GM18907 (cell line): ENCODE measurements at regions not wholly inside any gene's neighbourhood (a gene's known extent, or its start where the extent isn't known, plus 50 kb on each side); places are given as distances from the start of the nearest gene placed in this dataset.

Experiments used
- ATAC-seq: cut with Tn5 transposase; IDR thresholded peaks from one replicate; pipeline ENCODE4 v1.9.1; 2021; ENCODE audit warnings: mild to moderate bottlenecking, moderate library complexity; ENCODE audit not compliant: unreplicated experiment

GRCh38 chr21:27212441-27212840 is 245.6 kb upstream of the ADAMTS5 start:
- ATAC-seq, result no peak

- ATAC-seq, result no peak
These were observed 242.7 kb upstream of the ADAMTS5 start for GRCh38 chr21:27209546-27209945.

GRCh38 chr21:27206368-27206982 is 239.6 kb upstream of the ADAMTS5 start:
- ATAC-seq, result no peak

- no peak for ATAC-seq
These were observed 235.4 kb upstream of the ADAMTS5 start for GRCh38 chr21:27202301-27202700.

GRCh38 chr21:27201197-27201596 is 234.3 kb upstream of the ADAMTS5 start:
- no peak for ATAC-seq

GRCh38 chr21:27196651-27197050 is 229.8 kb upstream of the ADAMTS5 start:
- ATAC-seq, result no peak

- no peak for ATAC-seq
These were observed 225.5 kb upstream of the ADAMTS5 start for GRCh38 chr21:27192281-27192949.

- no peak for ATAC-seq
These were observed 223.7 kb upstream of the ADAMTS5 start for GRCh38 chr21:27190601-27191000.

- ATAC-seq, result no peak
These were observed 223.0 kb upstream of the ADAMTS5 start for GRCh38 chr21:27189870-27190269.

- no peak for ATAC-seq
These were observed 206.2 kb upstream of the ADAMTS5 start for GRCh38 chr21:27173053-27173452.

GRCh38 chr21:27171707-27172106 is 204.8 kb upstream of the ADAMTS5 start:
- no peak for ATAC-seq

GRCh38 chr21:27168084-27168483 is 201.2 kb upstream of the ADAMTS5 start:
- ATAC-seq, result no peak

GRCh38 chr21:27164208-27165177 is 197.6 kb upstream of the ADAMTS5 start:
- ATAC-seq, result no peak

- no peak for ATAC-seq
These were observed 192.1 kb upstream of the ADAMTS5 start for GRCh38 chr21:27158967-27159366.

GRCh38 chr21:27157097-27157496 is 190.2 kb upstream of the ADAMTS5 start:
- ATAC-seq, result no peak

- no peak for ATAC-seq
These were observed 189.8 kb upstream of the ADAMTS5 start for GRCh38 chr21:27156666-27157065.

- ATAC-seq, result no peak
These were observed 188.2 kb upstream of the ADAMTS5 start for GRCh38 chr21:27155130-27155500.

- ATAC-seq, result no peak
These were observed 187.7 kb upstream of the ADAMTS5 start for GRCh38 chr21:27154451-27155129.

GRCh38 chr21:27152996-27153395 is 186.1 kb upstream of the ADAMTS5 start:
- no peak for ATAC-seq

GRCh38 chr21:27149034-27149433 is 182.1 kb upstream of the ADAMTS5 start:
- ATAC-seq, result no peak

GRCh38 chr21:27146268-27146667 is 179.4 kb upstream of the ADAMTS5 start:
- no peak for ATAC-seq
